Fibroblast of the conjunctiva (primary cell): ENCODE measurements at regions not wholly inside any gene's neighbourhood (a gene's known extent, or its start where the extent isn't known, plus 50 kb on each side); places are given as distances from the start of the nearest gene placed in this dataset.
"Not testable (repeated sequence)": the region's sequence is repeated elsewhere in the genome, so short reads cannot be mapped to it uniquely, and the experiment has no call there.

ENCODE experiments used
- DNase-seq: peaks from one replicate; pipeline ENCODE4 v3.0.0-alpha.2; 2010; ENCODE audit warnings: low read depth

GRCh38 chr14:85881935-85882334 lies 352.0 kb downstream of the FLRT2 start:
- no peak for DNase-seq

- no peak for DNase-seq
Observed at GRCh38 chr14:85878874-85879273, 348.9 kb downstream of the FLRT2 start.

GRCh38 chr14:85873006-85873405 lies 343.1 kb downstream of the FLRT2 start:
- no peak for DNase-seq

- DNase-seq, result no peak
Observed at GRCh38 chr14:85867450-85867849, 337.5 kb downstream of the FLRT2 start.

- DNase-seq, result no peak
Observed at GRCh38 chr14:85865701-85866100, 335.8 kb downstream of the FLRT2 start.

GRCh38 chr14:85858634-85859033 lies 328.7 kb downstream of the FLRT2 start:
- DNase-seq, result no peak

GRCh38 chr14:85856430-85856829 lies 326.5 kb downstream of the FLRT2 start:
- DNase-seq, result no peak

- DNase-seq, result peak; percentile 82
Observed at GRCh38 chr14:85853996-85854526, 324.1 kb downstream of the FLRT2 start.

GRCh38 chr14:85852906-85853305 lies 323.0 kb downstream of the FLRT2 start:
- peak; percentile 21 for DNase-seq

- DNase-seq, result peak; percentile 48
Observed at GRCh38 chr14:85852123-85852522, 322.2 kb downstream of the FLRT2 start.

GRCh38 chr14:85830549-85830948 lies 300.6 kb downstream of the FLRT2 start:
- not testable (repeated sequence) for DNase-seq

GRCh38 chr14:85829601-85830000 lies 299.7 kb downstream of the FLRT2 start:
- not testable (repeated sequence) for DNase-seq

- no peak for DNase-seq
Observed at GRCh38 chr14:85824526-85824925, 294.6 kb downstream of the FLRT2 start.

- DNase-seq, result peak; percentile 12
Observed at GRCh38 chr14:85822236-85822635, 292.3 kb downstream of the FLRT2 start.

GRCh38 chr14:85817430-85817829 lies 287.5 kb downstream of the FLRT2 start:
- no peak for DNase-seq

- no peak for DNase-seq
Observed at GRCh38 chr14:85813040-85813439, 283.1 kb downstream of the FLRT2 start.

GRCh38 chr14:85811340-85811739 lies 281.4 kb downstream of the FLRT2 start:
- DNase-seq, result no peak

- no peak for DNase-seq
Observed at GRCh38 chr14:85799668-85800067, 269.7 kb downstream of the FLRT2 start.

- DNase-seq, result no peak
Observed at GRCh38 chr14:85798856-85799255, 268.9 kb downstream of the FLRT2 start.

- DNase-seq, result no peak
Observed at GRCh38 chr14:85793533-85793932, 263.6 kb downstream of the FLRT2 start.

- DNase-seq, result no peak
Observed at GRCh38 chr14:85789506-85789905, 259.6 kb downstream of the FLRT2 start.

GRCh38 chr14:85788470-85789233 lies 258.7 kb downstream of the FLRT2 start:
- no peak for DNase-seq

GRCh38 chr14:85766295-85766694 lies 236.4 kb downstream of the FLRT2 start:
- DNase-seq, result no peak

GRCh38 chr14:85764822-85765221 lies 234.9 kb downstream of the FLRT2 start:
- no peak for DNase-seq
